ENCODE measurements at regions not wholly inside any gene's neighbourhood (a gene's known extent, or its start where the extent isn't known, plus 50 kb on each side); places are given as distances from the start of the nearest gene placed in this dataset.
A peak's percentile ranks its signal among the peaks of the same experiment; 100 is the strongest.
"Not testable (repeated sequence)": the region's sequence is repeated elsewhere in the genome, so short reads cannot be mapped to it uniquely, and the experiment has no call there.

DNA sequence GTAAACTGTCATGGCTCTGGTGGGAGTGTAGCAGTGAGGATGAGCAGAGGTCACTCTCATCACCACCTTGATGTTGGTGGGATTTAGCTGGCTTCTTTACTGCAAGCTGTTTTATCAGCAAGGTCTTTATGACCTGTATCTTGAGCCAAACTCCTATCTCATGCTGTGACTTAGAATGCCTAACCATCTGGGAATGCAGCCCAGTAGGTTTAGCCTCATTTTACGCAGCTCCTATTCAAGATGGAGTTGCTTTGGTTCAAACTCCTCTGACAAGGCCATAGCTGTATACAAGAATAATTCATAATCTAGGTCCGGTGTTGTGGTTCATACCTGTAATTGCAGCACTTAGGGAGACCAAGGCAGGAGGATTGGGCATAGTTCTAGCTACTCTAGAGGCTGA is 85.1 kb downstream of the ARRDC3 start:
- DNase-seq (ENCODE audit: low read depth): no peak
- TF ChIP-seq, protein P1, sequence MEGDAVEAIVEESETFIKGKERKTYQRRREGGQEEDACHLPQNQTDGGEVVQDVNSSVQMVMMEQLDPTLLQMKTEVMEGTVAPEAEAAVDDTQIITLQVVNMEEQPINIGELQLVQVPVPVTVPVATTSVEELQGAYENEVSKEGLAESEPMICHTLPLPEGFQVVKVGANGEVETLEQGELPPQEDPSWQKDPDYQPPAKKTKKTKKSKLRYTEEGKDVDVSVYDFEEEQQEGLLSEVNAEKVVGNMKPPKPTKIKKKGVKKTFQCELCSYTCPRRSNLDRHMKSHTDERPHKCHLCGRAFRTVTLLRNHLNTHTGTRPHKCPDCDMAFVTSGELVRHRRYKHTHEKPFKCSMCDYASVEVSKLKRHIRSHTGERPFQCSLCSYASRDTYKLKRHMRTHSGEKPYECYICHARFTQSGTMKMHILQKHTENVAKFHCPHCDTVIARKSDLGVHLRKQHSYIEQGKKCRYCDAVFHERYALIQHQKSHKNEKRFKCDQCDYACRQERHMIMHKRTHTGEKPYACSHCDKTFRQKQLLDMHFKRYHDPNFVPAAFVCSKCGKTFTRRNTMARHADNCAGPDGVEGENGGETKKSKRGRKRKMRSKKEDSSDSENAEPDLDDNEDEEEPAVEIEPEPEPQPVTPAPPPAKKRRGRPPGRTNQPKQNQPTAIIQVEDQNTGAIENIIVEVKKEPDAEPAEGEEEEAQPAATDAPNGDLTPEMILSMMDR (IDR thresholded peaks at IDR 0.05; ENCODE audit: control insufficient read depth, insufficient read depth, low read depth, low read length, missing control alignments): no peak
- H3K4me3 ChIP-seq (ENCODE audit: control insufficient read depth, low read depth, low read length): no peak overlapping the region

DNA sequence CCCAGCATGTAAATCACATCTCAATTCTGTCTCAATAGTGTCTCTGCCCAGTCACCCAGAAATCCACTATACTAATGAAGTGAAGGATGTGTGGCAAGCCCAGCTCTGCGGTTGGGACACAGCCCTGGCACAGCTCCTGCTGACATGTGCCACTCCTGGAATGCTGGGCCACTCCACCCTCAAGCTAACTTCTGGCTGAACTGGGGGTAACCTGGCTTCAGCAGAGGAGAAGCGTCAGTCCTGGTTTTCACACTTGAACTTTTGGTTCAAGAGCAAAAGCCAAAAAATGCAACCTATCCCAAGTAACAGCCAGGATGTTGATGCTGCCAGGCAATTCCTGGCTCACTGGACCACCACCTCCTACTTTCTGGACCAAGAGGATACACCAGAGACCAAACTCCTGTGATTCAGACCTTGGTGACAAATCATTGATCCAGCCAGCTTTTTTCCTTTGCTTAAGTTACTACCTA is 86.4 kb downstream of the ARRDC3 start:
- no peak overlapping the region for H3K4me3 ChIP-seq (ENCODE audit: control insufficient read depth, low read depth, low read length)
- DNase-seq (ENCODE audit: low read depth): peak; percentile 57
- TF ChIP-seq, protein P1 (IDR thresholded peaks at IDR 0.05; ENCODE audit: control insufficient read depth, insufficient read depth, low read depth, low read length, missing control alignments): no peak

DNA sequence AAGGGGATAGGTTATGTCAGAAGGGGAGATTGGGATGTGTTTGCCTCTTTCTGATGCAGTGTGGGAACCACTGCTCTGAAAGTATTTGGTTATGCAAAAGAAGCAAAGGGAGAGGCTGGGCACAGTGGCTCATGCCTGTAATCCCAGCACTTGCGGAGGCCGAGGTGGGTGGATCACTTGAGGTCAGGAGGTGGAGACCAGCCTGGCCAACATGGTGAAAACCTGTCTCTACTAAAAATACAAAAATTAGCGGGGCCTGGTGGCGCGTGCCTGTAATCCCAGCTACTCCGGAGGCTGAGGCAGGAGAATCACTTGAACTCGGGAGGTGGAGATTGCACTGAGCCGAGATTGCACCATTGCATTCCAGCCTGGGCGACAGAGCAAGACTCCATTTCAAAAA is 87.0 kb downstream of the ARRDC3 start:
- not testable (repeated sequence) for H3K4me3 ChIP-seq (ENCODE audit: control insufficient read depth, low read depth, low read length)

DNA sequence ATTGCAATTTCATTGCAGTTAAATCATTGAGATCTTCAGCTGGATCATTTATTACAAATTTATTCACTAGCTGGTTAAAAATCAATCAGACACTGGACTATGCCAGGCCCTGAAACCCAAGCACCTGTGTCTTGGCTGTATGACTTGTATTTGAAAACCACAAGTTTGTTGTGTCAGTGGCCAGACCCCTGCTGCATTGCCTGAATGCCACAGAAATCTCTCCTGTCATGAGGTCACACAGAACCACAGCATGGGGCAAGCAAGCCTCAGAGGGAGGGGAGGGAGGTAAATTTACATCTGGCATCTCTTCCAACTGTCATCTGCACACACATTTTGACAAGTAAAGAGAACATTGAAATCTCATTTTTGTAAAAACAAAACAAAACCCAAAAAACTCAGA is 90.0 kb downstream of the ARRDC3 start:
- no peak for DNase-seq (ENCODE audit: low read depth)
- TF ChIP-seq, protein P1 (IDR thresholded peaks at IDR 0.05; ENCODE audit: control insufficient read depth, insufficient read depth, low read depth, low read length, missing control alignments): no peak
- no peak overlapping the region for H3K4me3 ChIP-seq (ENCODE audit: control insufficient read depth, low read depth, low read length)

More for the DNA sequence above, 87.0 kb downstream of the ARRDC3 start:
- DNase-seq (ENCODE audit: low read depth): not testable (repeated sequence)

DNA sequence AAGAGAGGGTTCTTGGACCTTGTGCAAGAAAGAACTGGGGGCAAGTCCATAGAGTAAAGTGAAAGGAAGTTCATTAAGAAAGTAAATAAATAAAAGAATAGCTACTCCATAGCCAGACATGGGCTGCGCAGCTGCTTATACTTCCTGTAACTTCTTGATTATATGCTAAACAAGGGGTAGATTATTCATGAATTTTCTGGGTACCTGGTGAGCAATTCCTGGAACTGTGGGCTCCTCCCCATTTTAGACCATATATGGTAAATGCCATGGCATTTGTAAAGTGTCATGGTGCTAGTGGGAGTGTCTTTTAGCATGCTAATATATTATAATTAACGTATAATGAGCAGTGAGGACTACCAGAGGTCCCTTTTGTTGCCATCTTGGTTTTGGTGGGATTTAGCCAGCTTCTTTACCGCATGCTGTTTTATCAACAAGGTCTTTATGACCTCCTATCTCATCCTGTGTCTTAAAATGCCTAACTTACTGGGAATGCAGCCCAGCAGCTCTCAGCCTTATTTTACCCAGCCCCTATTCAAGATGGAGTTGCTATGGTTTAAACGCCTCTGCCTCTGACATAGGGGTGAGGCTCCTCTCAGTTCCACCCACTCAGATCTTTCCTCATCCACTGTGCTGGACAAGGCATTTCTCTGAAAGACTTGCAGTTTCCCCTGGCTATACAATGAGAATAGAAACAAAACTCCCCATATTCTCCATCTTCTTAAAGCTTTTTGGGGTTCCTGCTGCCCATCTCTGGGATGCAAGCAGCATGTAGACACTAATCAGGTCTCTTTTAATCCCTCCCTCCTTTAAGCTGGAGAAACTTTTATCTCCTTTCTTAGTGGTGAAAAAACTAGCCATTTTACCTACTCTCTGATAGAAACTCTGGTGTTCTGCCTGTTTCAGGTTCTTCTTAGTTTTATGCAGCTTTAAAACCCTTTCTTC is 91.2 kb downstream of the ARRDC3 start:
- no peak for DNase-seq (ENCODE audit: low read depth)
- no peak overlapping the region for H3K4me3 ChIP-seq (ENCODE audit: control insufficient read depth, low read depth, low read length)
- TF ChIP-seq, protein P1 (IDR thresholded peaks at IDR 0.05; ENCODE audit: control insufficient read depth, insufficient read depth, low read depth, low read length, missing control alignments): no peak

DNA sequence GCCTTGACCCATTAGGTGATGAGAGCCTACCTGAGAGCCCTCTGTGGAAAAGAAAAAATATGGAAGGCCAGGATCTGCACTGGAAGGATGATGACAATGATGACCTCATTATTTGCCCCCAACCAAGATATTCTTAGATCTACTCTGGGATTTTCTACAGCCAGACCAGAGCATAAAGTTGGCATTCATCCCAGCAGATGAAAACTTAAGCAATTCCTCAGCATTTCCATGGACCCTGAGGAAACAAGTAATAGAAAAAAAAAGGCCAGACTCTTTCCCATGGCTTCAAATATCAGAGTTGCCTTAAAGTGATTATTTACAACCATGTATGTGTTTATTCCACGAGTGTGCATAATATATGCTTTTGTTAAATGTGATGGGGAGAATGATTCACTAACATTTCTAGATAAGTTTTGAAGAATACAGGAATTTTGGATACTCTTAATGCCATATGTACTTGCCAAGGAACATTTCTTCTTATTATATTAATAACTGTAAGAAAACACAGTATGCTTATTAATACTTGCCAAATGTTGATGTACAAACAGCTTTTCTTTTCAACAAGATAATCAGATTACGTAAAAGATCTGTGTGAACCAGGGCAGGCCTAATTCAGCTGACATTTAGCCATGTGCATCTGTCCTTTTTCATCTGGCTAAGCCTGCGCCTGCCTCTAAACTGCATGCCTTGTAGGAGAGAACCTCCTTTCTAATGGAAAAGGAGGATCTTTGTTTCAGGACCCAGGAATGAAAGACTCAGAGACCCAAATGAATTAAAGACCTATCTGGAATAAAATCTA is 94.8 kb downstream of the ARRDC3 start:
- peak; percentile 33 for DNase-seq (ENCODE audit: low read depth)
- TF ChIP-seq, protein P1 (IDR thresholded peaks at IDR 0.05; ENCODE audit: control insufficient read depth, insufficient read depth, low read depth, low read length, missing control alignments): no peak
- H3K4me3 ChIP-seq (ENCODE audit: control insufficient read depth, low read depth, low read length): no peak overlapping the region

DNA sequence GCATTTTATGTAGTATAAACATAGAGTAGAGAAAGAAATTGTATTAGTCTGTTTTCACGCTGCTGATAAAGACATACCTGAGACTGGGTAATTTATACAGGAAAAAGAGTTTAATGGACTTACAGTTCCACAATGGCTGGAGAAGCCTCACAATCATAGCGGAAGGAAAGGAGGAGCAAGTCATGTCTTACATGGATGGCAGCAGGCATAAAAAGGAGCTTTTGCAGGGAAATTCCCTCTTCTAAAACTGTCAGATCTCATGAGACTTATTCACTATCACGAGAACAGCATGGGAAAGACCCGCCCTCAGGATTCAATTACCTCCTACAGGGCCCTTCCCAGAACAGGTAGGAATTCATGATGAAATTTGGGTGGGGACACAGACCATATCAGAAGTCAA is 98.1 kb downstream of the ARRDC3 start:
- not testable (repeated sequence) for DNase-seq (ENCODE audit: low read depth); H3K4me3 ChIP-seq (ENCODE audit: control insufficient read depth, low read depth, low read length)
